HepG2 (cell line): ENCODE measurements at regions not wholly inside any gene's neighbourhood (a gene's known extent, or its start where the extent isn't known, plus 50 kb on each side); places are given as distances from the start of the nearest gene placed in this dataset.

ENCODE experiments used
- ATAC-seq: fragments of 200-7000 bp; cut with Tn5 transposase; 3 replicates; pipeline ENCODE4 v1.9.1; 2020; ENCODE audit warnings: mild to moderate bottlenecking, moderate library complexity
- BruUV-seq: library from RNA; stranded (reverse); fragments of 400-500 nt; replicated peaks from 2 replicates; lab custom pipeline; 2021; lab: Mats Ljungman, UMichigan
- CTCF ChIA-PET: fragments of 300-600 bp; formaldehyde crosslinking; extraction: SDS; loops from one replicate; lab custom pipeline; 2021; ENCODE audit warnings: low total read pairs, inconsistent platforms, low intra/inter-chr PET ratio; lab: Yijun Ruan, JAX
- POLR2A ChIA-PET: fragments of 350-600 bp; sonication (Branson Sonifier 250); formaldehyde crosslinking; loops from one replicate; lab custom pipeline; 2020; ENCODE audit warnings: antibody characterized with exemption, inconsistent platforms; lab: Yijun Ruan, JAX
- DNase-seq: peaks from one replicate; pipeline ENCODE4 v3.0.0-alpha.2; 2015; ENCODE audit warnings: low spot score
- FAIRE-seq: peaks from 3 replicates; lab custom pipeline; 2011; peaks lifted over from hg19 to GRCh38; lab: Jason Lieb, UNC
- H2AFZ ChIP-seq: one replicate; pipeline ENCODE4 v1.6.1; 2011; ENCODE audit warnings: low read length, inconsistent platforms
- H3K27ac ChIP-seq: fragments of 300-600 bp; 3 replicates; pipeline ENCODE4 v1.8.0; 2011; ENCODE audit warnings: mixed run types, mild to moderate bottlenecking, mixed read lengths, low read length, inconsistent platforms; ENCODE audit not compliant: insufficient read depth; ENCODE audit errors: extremely low read length
- H3K27me3 ChIP-seq, 2 experiments: fragments of 200-600 bp in 1 of 2; 2 replicates in 1 of 2; 3 replicates in 1 of 2; pipeline versions ENCODE4 v1.6.0 to v1.8.0; 2011; ENCODE audit warnings: low read length in 2 of 2, mild to moderate bottlenecking in 2 of 2, moderate library complexity in 2 of 2, inconsistent platforms in 1 of 2; ENCODE audit not compliant: insufficient read depth in 2 of 2, control insufficient read depth in 1 of 2
- H3K36me3 ChIP-seq, 2 experiments: fragments of 200-600 bp in 1 of 2; replicated peaks in 1 of 2; 2 replicates in 1 of 2; 3 replicates in 1 of 2; pipeline versions ENCODE4 v1.5.1 to v1.8.0; 2011; ENCODE audit warnings: low read length in 2 of 2, inconsistent platforms in 1 of 2; ENCODE audit not compliant: insufficient read depth in 2 of 2, control insufficient read depth in 1 of 2
- H3K4me1 ChIP-seq: 2 replicates; pipeline ENCODE4 v1.5.1; 2012; ENCODE audit warnings: low read length, inconsistent platforms; ENCODE audit not compliant: insufficient read depth
- H3K4me2 ChIP-seq: 2 replicates; pipeline ENCODE4 v1.6.0; 2011; ENCODE audit warnings: low read depth, low read length, inconsistent platforms
- H3K4me3 ChIP-seq, 3 experiments: fragments of 200-600 bp in 1 of 3; sonication (generic), shearing (Covaris generic) in 1 of 3; replicated peaks in 1 of 3; 2 replicates each; pipeline ENCODE4 v1.5.1; 2011 to 2016; ENCODE audit warnings: low read length in 3 of 3, inconsistent platforms in 2 of 3, low read depth in 2 of 3, mild to moderate bottlenecking in 2 of 3, control low read depth in 1 of 3, mixed read lengths in 1 of 3; ENCODE audit not compliant: insufficient read depth in 1 of 3
- H3K79me2 ChIP-seq: one replicate; pipeline ENCODE4 v1.6.1; 2011; ENCODE audit warnings: low read length, inconsistent platforms; ENCODE audit not compliant: insufficient read depth
- H3K9ac ChIP-seq: 2 replicates; pipeline ENCODE4 v1.6.0; 2011; ENCODE audit warnings: mild to moderate bottlenecking, low read depth, low read length, inconsistent platforms; ENCODE audit not compliant: insufficient read depth
- H3K9me3 ChIP-seq: 2 replicates; pipeline ENCODE4 v1.5.1; 2012; ENCODE audit warnings: mild to moderate bottlenecking, low read length
- H4K20me1 ChIP-seq: 2 replicates; pipeline ENCODE4 v1.6.0; 2011; ENCODE audit warnings: inconsistent platforms, mild to moderate bottlenecking, low read length, moderate library complexity; ENCODE audit not compliant: insufficient read depth
- DZIP1 ChIP-seq: sonication (generic); formaldehyde crosslinking; IDR thresholded peaks from 2 replicates; pipeline ENCODE4 v1.5.0; 2020; ENCODE audit warnings: mild to moderate bottlenecking, missing genetic modification reagents
- FLYWCH1 ChIP-seq: sonication (generic); formaldehyde crosslinking; IDR thresholded peaks from 2 replicates; pipeline ENCODE4 v1.8.1; 2023; ENCODE audit warnings: mild to moderate bottlenecking, missing genetic modification reagents
- HOXD1 ChIP-seq: sonication (generic); formaldehyde crosslinking; IDR thresholded peaks from 2 replicates; pipeline ENCODE4 v1.5.0; 2020; ENCODE audit warnings: missing genetic modification reagents
- KDM1A ChIP-seq: IDR thresholded peaks from 2 replicates; pipeline ENCODE4 v1.6.1; 2016; ENCODE audit warnings: missing compliant biosample characterization
- MATR3 ChIP-seq: sonication (generic); formaldehyde crosslinking; IDR thresholded peaks from 2 replicates; pipeline ENCODE4 v1.4.0; 2020; ENCODE audit warnings: missing genetic modification reagents
- MEIS2 ChIP-seq: sonication (generic); formaldehyde crosslinking; IDR thresholded peaks from 2 replicates; pipeline ENCODE4 v1.9.0; 2021; ENCODE audit warnings: mild to moderate bottlenecking, missing genetic modification reagents
- NFIC ChIP-seq: IDR thresholded peaks from 2 replicates; pipeline ENCODE4 v1.6.1; 2012; ENCODE audit warnings: mild to moderate bottlenecking, low read length, inconsistent platforms
- PHB2 ChIP-seq: fragments of 450-650 bp; IDR thresholded peaks from 2 replicates; pipeline ENCODE4 v1.6.1; 2018; ENCODE audit not compliant: partially characterized antibody
- POLR2AphosphoS5 ChIP-seq: IDR thresholded peaks from 2 replicates; pipeline ENCODE4 v1.6.1; 2012; ENCODE audit warnings: low read depth, low read length
- RNF2 ChIP-seq: fragments of 450-650 bp; conservative IDR thresholded peaks from 2 replicates; pipeline ENCODE4 v1.6.1; 2016; ENCODE audit warnings: low read depth
- SETDB1 ChIP-seq: sonication (generic); formaldehyde crosslinking; IDR thresholded peaks from 2 replicates; pipeline ENCODE4 v1.5.1; 2020; ENCODE audit warnings: missing genetic modification reagents, mild to moderate bottlenecking, borderline replicate concordance
- SNRNP70 ChIP-seq: fragments of 200-400 bp; formaldehyde crosslinking; IDR thresholded peaks from 2 replicates; pipeline ENCODE4 v1.6.1; 2017; ENCODE audit warnings: mild to moderate bottlenecking, low read depth, low read length, moderate library complexity
- SP2 ChIP-seq: sonication (generic); formaldehyde crosslinking; IDR thresholded peaks from 2 replicates; pipeline ENCODE4 v1.5.1; 2020; ENCODE audit warnings: mild to moderate bottlenecking, missing genetic modification reagents
- TFE3 ChIP-seq: IDR thresholded peaks from 2 replicates; pipeline ENCODE4 v1.6.1; 2016
- ZNF761 ChIP-seq: sonication (generic); formaldehyde crosslinking; conservative IDR thresholded peaks from 2 replicates; pipeline ENCODE4 v1.4.0; 2020; ENCODE audit warnings: mild to moderate bottlenecking, missing genetic modification reagents
- ZSCAN29 ChIP-seq: sonication (generic); formaldehyde crosslinking; conservative IDR thresholded peaks from 2 replicates; pipeline ENCODE4 v1.4.0; 2020; ENCODE audit warnings: mild to moderate bottlenecking, missing genetic modification reagents
- WGBS: methylation state at CpG from one replicate; pipeline ENCODE4 v1.1.6; 2017; ENCODE audit warnings: low lambda C conversion rate; 5-methylcytosine and 5-hydroxymethylcytosine counted together
- in situ Hi-C: cut with HindIII; loops from 2 replicates; pipeline ENCODE4 v1.10.0; 2017; ENCODE audit warnings: low pct_unique_long_range_greater_than_20kb; ENCODE audit not compliant: extremely low pct_ligation_motif_present
- intact Hi-C: fragments of 100-400 bp; cut with micrococcal nuclease; formaldehyde crosslinking; loops from one replicate; pipeline ENCODE4 v1.10.0; 2022; ENCODE audit not compliant: unreplicated experiment

- H3K36me3 ChIP-seq: no peaks in the 10 kb centered on the region
- in situ Hi-C loops: no loop called here
- no peak overlapping the region for H3K4me2 ChIP-seq
- no TSS peak for BruUV-seq
- no peak overlapping the region for H2AFZ ChIP-seq
- no peak overlapping the region for H3K27ac ChIP-seq
- no peaks in the 10 kb centered on the region for H3K4me1 ChIP-seq
- ChIA-PET CTCF (no interaction called here), POLR2A (no interaction called here)
- intact Hi-C loops: no loop called here
- no peaks in the 10 kb centered on the region for H3K9me3 ChIP-seq
- WGBS: 28% methylated on average over 7 of the region's 7 CpGs
- FAIRE-seq (no peak), DNase-seq (no peak), ATAC-seq (no peak)
- H4K20me1 ChIP-seq: no peaks in the 10 kb centered on the region
- H3K27me3 ChIP-seq: peaks cover 1 to 26% of the 10 kb centered on the region in 2 experiments; a peak in 4 of 5 replicates
- no peak overlapping the region for H3K4me3 ChIP-seq
- no peak overlapping the region for H3K9ac ChIP-seq
- no peaks in the 10 kb centered on the region for H3K79me2 ChIP-seq
- TF ChIP-seq KDM1A (CRISPR knock-in tag) (no peak), ZSCAN29 (CRISPR knock-in tag) (no peak), ZNF761 (CRISPR knock-in tag) (no peak), MEIS2 (no peak), SNRNP70 (no peak), HOXD1 (CRISPR knock-in tag) (no peak), POLR2AphosphoS5 (no peak), SP2 (CRISPR knock-in tag) (no peak), FLYWCH1 (CRISPR knock-in tag) (no peak)
Observed at GRCh38 chr18:75530566-75531211, 103.2 kb upstream of the SMIM21 start.

- Histone ChIP-seq H3K4me3 (no peak overlapping the region), H3K79me2 (no peaks in the 10 kb centered on the region), H3K4me1 (no peaks in the 10 kb centered on the region), H2AFZ (no peak overlapping the region), H3K9me3 (no peaks in the 10 kb centered on the region), H3K4me2 (no peak overlapping the region), H3K9ac (no peak overlapping the region), H3K36me3 (no peaks in the 10 kb centered on the region), H4K20me1 (no peaks in the 10 kb centered on the region), H3K27ac (no peak overlapping the region), H3K27me3 (peaks cover 1 to 32% of the 10 kb centered on the region in 2 experiments; a peak in 4 of 5 replicates)
- ChIA-PET POLR2A (no interaction called here), CTCF (no interaction called here)
- in situ Hi-C loops: no loop called here
- no peak for DNase-seq
- ATAC-seq: no peak
- intact Hi-C loops: no loop called here
- FAIRE-seq: no peak
- no TSS peak for BruUV-seq
- 9% methylated on average over 4 of the region's 4 CpGs for WGBS
- no peak for TF ChIP-seq PHB2
- no peak for TF ChIP-seq MATR3 (CRISPR knock-in tag)
- no peak for TF ChIP-seq TFE3 (CRISPR knock-in tag)
- no peak for TF ChIP-seq RNF2
- no peak for TF ChIP-seq DZIP1 (CRISPR knock-in tag)
- no peak for TF ChIP-seq NFIC
- TF ChIP-seq SETDB1 (CRISPR knock-in tag): no peak
Observed at GRCh38 chr18:75530118-75530517, 102.6 kb upstream of the SMIM21 start.
